Skeletal muscle tissue (tissue), 3 donors: ENCODE measurements at regions not wholly inside any gene's neighbourhood (a gene's known extent, or its start where the extent isn't known, plus 50 kb on each side); places are given as distances from the start of the nearest gene placed in this dataset.
"Not testable (repeated sequence)": the region's sequence is repeated elsewhere in the genome, so short reads cannot be mapped to it uniquely, and the experiment has no call there.

Source experiments
- H3K27ac ChIP-seq: one replicate; pipeline ENCODE4 v1.7.0; 2013; ENCODE audit warnings: mild to moderate bottlenecking, low read depth, low read length, inconsistent platforms
- H3K27me3 ChIP-seq, 3 donors: one replicate each; pipeline ENCODE4 v1.7.0; 2013; ENCODE audit warnings: low read length in 3 of 3; ENCODE audit not compliant: control insufficient read depth in 3 of 3, insufficient read depth in 3 of 3
- H3K36me3 ChIP-seq, 3 donors: one replicate each; pipeline ENCODE4 v1.7.0; 2013; ENCODE audit warnings: low read length in 3 of 3; ENCODE audit not compliant: control insufficient read depth in 3 of 3, insufficient read depth in 3 of 3
- H3K4me1 ChIP-seq, 3 donors: one replicate each; pipeline ENCODE4 v1.7.0; 2013; ENCODE audit warnings: low read length in 3 of 3, mild to moderate bottlenecking in 3 of 3; ENCODE audit not compliant: control insufficient read depth in 3 of 3, insufficient read depth in 3 of 3
- H3K4me3 ChIP-seq, 3 donors: one replicate each; pipeline ENCODE4 v1.7.0; 2013; ENCODE audit warnings: low read length in 3 of 3
- H3K9ac ChIP-seq, 3 donors: one replicate each; pipeline ENCODE4 v1.7.0; 2013; ENCODE audit warnings: low read length in 3 of 3, mild to moderate bottlenecking in 3 of 3, moderate library complexity in 2 of 3, low read depth in 1 of 3
- H3K9me3 ChIP-seq, 3 donors: one replicate each; pipeline ENCODE4 v1.7.0; 2013; ENCODE audit warnings: low read length in 3 of 3; ENCODE audit not compliant: control insufficient read depth in 3 of 3
- donor health status: Osteomylitis.

DNA sequence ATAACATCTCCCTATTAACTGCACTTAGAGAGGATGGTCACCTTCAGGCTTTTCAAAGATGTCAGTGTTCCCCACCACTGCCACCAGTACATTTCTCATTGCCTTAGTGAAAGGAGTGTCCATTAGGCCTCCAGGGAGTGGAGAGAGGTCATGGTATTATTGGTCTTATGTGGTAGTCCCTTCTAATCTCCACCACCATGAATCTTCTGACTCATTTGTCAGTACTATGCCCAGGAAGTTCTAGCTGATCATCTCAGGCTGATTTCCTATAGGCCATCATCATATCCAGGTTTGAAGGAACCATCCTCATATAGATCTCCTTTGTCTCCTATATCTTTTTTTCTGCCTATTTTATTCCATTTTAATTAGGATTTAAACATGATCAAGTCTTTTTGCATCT, 221.5 kb downstream of the CYB561 start:
- Histone ChIP-seq H3K9me3 (no peaks in the 10 kb centered on the region), H3K4me1 (no peaks in the 10 kb centered on the region), H3K4me3 (no peak overlapping the region)

GRCh38 chr17:63226720-63227119, 219.4 kb downstream of the CYB561 start:
- not testable (repeated sequence) for H3K9me3 ChIP-seq, H3K36me3 ChIP-seq, H3K4me3 ChIP-seq, H3K9ac ChIP-seq, H3K27ac ChIP-seq, H3K4me1 ChIP-seq, H3K27me3 ChIP-seq

More for the DNA sequence above, 221.5 kb downstream of the CYB561 start:
- Histone ChIP-seq H3K36me3 (no peaks in the 10 kb centered on the region), H3K27me3 (no peaks in the 10 kb centered on the region), H3K9ac (no peak overlapping the region), H3K27ac (no peak overlapping the region)

DNA sequence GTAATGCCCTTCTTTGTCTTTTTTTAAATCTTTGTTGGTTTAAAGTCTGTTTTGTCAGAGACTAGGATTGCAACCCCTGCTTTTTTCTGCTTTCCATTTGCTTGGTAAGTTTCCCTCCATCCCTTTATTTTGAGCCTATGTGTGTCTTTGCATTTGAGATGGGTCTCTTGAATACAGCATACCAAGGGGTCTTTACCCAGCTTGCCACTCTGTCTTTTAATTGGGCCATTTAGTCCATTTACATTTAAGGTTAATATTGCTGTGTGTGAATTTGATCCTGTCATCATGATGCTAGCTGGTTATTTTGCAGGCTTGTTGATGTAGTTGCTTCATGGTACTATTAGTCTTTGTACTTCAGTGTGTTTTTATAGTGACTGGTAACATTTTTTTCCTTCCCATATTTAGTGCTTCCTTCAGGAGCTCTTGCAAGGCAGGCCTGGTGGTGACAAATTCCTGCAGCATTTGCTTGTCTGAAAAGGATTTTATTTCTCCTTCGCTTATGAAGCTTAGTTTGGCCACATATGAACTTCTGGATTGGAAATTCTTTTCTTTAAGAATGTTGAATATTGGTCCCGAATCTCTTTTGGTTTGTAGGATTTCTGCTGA, 215.0 kb downstream of the CYB561 start:
- not testable (repeated sequence) for H3K27ac ChIP-seq, H3K36me3 ChIP-seq, H3K4me1 ChIP-seq, H3K27me3 ChIP-seq, H3K9ac ChIP-seq, H3K9me3 ChIP-seq, H3K4me3 ChIP-seq

DNA sequence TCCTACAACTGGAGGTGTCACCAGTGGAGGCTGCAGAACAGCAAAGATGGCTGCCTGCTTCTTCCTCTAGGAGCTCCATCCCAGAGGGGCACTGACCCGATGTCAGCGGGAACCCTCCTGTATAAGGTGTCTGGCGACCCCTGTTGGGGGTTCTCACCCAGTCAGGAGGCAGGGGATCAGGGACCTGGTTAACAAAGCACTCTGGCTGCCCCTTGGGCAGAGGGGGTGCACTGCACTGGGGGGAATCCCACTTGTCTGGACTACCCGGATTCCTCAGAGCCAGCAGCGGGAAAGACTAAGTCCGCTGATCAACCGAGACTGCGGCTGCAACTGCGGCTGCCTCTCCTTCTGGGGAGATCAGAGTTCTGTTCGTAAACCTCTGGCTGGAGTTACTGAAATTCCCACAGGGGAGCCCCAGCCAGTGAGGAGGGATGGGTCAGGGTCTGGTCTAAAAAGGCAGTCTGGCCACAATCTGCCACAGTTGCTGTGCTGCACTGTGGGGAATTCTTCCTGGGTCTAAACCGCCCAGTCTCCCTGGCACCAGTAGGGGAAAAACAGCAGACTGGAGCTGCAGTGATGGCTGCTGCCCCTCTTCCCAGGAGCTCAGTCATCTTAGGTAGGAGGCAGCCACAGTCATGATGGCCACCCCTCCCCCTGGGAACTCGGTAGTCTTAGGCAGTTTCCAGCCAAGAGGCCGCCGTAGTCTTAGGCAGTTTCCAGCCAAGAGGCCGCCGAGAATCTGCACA, 213.4 kb downstream of the CYB561 start:
- peaks cover 0 to 3% (median 0%) of the 10 kb centered on the region in 3 donors for H3K9me3 ChIP-seq
- H3K36me3 ChIP-seq = no peaks in the 10 kb centered on the region
- H3K4me3 ChIP-seq = no peak overlapping the region
- no peaks in the 10 kb centered on the region for H3K27me3 ChIP-seq
- no peak overlapping the region for H3K9ac ChIP-seq
- H3K27ac ChIP-seq = no peak overlapping the region
- no peaks in the 10 kb centered on the region for H3K4me1 ChIP-seq

DNA sequence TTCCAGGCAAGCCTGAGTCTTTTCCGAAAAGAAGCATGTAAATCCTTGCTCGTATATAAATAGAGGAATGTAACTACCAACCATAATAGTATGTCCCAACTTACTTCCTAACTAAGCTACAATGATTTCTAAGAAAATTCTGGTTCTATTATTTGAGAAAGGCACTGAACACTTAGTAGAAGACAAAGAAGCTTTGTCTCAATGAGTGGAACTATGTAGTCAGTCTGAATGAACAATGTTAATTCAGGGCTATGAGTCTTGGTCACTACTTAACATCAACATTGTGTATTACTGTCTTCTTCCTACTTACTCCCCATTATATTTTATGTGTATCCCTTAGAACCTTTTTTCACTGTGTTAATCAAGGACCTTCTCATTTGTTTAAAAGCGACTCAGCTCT, 206.0 kb downstream of the CYB561 start:
- peaks cover 0 to 8% (median 0%) of the 10 kb centered on the region in 3 donors for H3K9me3 ChIP-seq
- no peak overlapping the region for H3K9ac ChIP-seq
- no peaks in the 10 kb centered on the region for H3K4me1 ChIP-seq
- no peaks in the 10 kb centered on the region for H3K27me3 ChIP-seq
- no peak overlapping the region for H3K27ac ChIP-seq
- no peak overlapping the region for H3K4me3 ChIP-seq
- no peaks in the 10 kb centered on the region for H3K36me3 ChIP-seq

- no peaks in the 10 kb centered on the region for H3K36me3 ChIP-seq
- peaks cover 0 to 8% (median 0%) of the 10 kb centered on the region in 3 donors for H3K9me3 ChIP-seq
- H3K4me1 ChIP-seq = no peaks in the 10 kb centered on the region
- no peak overlapping the region for H3K27ac ChIP-seq
- H3K27me3 ChIP-seq = no peaks in the 10 kb centered on the region
- no peak overlapping the region for H3K4me3 ChIP-seq
- H3K9ac ChIP-seq = no peak overlapping the region
Measured at GRCh38 chr17:63246344-63246743, 199.8 kb downstream of the CYB561 start.

DNA sequence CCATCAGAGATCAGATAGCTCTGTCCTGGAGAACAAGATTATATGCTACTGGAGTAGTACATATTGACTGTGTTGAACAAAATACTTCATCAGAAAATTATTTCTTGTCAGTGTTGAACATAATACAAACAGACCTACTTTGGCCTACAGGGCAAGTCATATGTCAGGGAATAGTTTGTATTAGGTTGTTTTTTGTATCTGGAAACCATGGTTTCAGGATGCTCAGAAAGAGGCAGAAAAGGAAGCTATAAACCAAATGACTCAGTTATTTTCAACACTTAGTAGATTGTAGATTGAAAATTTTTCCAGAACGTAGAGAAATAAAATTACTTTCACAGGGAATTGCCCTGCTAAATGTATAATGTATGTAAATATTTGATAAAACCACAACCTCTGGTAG, 198.4 kb downstream of the CYB561 start:
- Histone ChIP-seq H3K9ac (no peak overlapping the region), H3K27me3 (no peaks in the 10 kb centered on the region), H3K9me3 (peaks cover 0 to 8% (median 0%) of the 10 kb centered on the region in 3 donors), H3K36me3 (no peaks in the 10 kb centered on the region), H3K4me1 (no peaks in the 10 kb centered on the region), H3K27ac (no peak overlapping the region), H3K4me3 (no peak overlapping the region)

- no peak overlapping the region for H3K27ac ChIP-seq
- H3K27me3 ChIP-seq = no peaks in the 10 kb centered on the region
- no peaks in the 10 kb centered on the region for H3K4me1 ChIP-seq
- peak overlapping the region in 1 of 3 donors; percentile 11 for H3K4me3 ChIP-seq
- peak overlapping the region in 1 of 3 donors; percentile 15 for H3K9ac ChIP-seq
- peaks cover 0 to 2% (median 0%) of the 10 kb centered on the region in 3 donors for H3K9me3 ChIP-seq
- no peaks in the 10 kb centered on the region for H3K36me3 ChIP-seq
Measured at GRCh38 chr17:63249256-63250004, 196.7 kb downstream of the CYB561 start.

GRCh38 chr17:63250830-63251229, 195.3 kb downstream of the CYB561 start:
- H3K4me1 ChIP-seq = no peaks in the 10 kb centered on the region
- no peak overlapping the region for H3K27ac ChIP-seq
- no peaks in the 10 kb centered on the region for H3K9me3 ChIP-seq
- no peaks in the 10 kb centered on the region for H3K36me3 ChIP-seq
- H3K27me3 ChIP-seq = no peaks in the 10 kb centered on the region
- H3K4me3 ChIP-seq = no peak overlapping the region
- no peak overlapping the region for H3K9ac ChIP-seq

DNA sequence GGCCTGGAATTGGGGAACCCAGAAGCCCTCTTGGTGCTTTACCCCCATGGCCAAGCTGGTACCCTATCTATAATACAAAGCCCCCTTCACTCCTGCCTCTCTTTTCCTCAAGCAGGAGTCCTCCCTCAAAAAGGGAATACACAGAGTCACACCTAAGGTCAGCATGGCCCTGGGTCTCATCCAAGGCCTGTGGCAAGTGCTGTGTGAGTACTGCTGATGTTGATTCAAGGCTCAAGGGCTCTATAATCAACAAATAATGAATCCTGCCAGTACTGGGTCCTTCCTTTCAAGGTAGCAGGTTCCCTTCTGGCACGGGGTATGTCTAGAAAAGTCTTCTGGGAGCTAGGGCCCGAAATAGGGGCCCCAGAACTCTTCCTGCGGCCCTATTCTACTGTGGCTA, 187.3 kb downstream of the CYB561 start:
- no peak overlapping the region for H3K9ac ChIP-seq
- H3K4me1 ChIP-seq = no peaks in the 10 kb centered on the region
- H3K27me3 ChIP-seq = no peaks in the 10 kb centered on the region
- H3K27ac ChIP-seq = no peak overlapping the region
- H3K4me3 ChIP-seq = no peak overlapping the region
- no peaks in the 10 kb centered on the region for H3K9me3 ChIP-seq
- H3K36me3 ChIP-seq = peaks cover 0 to 3% (median 0%) of the 10 kb centered on the region in 3 donors
